HG03558 (cell line): ENCODE measurements at regions not wholly inside any gene's neighbourhood (a gene's known extent, or its start where the extent isn't known, plus 50 kb on each side); places are given as distances from the start of the nearest gene placed in this dataset.

ENCODE experiments used
- ATAC-seq: cut with Tn5 transposase; IDR thresholded peaks from one replicate; pipeline ENCODE4 v1.9.1; 2021; ENCODE audit warnings: moderate number of reproducible peaks; ENCODE audit not compliant: unreplicated experiment; ENCODE audit errors: extremely low read depth

- no peak for ATAC-seq
Measured at GRCh38 chr1:212556822-212557549, 51.6 kb upstream of the ATF3 start.

GRCh38 chr1:212557739-212558692 is 50.5 kb upstream of the ATF3 start:
- no peak for ATAC-seq

GRCh38 chr1:212558693-212559480 is 49.7 kb upstream of the ATF3 start:
- peak; percentile 92 for ATAC-seq
